ENCODE measurements at regions not wholly inside any gene's neighbourhood (a gene's known extent, or its start where the extent isn't known, plus 50 kb on each side); places are given as distances from the start of the nearest gene placed in this dataset.

- no peak for TF ChIP-seq GABPA (IDR thresholded peaks at IDR 0.05; ENCODE audit: low read depth)
- no peak for TF ChIP-seq RAD51 (IDR thresholded peaks at IDR 0.05)
- TF ChIP-seq POLR2AphosphoS5 (IDR thresholded peaks at IDR 0.05; ENCODE audit: low read length): no peak
Observed at GRCh38 chrX:40265936-40266335, 168.2 kb upstream of the BCOR start (continued).

GRCh38 chrX:40263014-40263560 lies 165.3 kb upstream of the BCOR start:
- no peak for FAIRE-seq
- no peaks in the 10 kb centered on the region for H3K79me2 ChIP-seq (ENCODE audit: control insufficient read depth, insufficient read depth, low read length)
- H3K4me1 ChIP-seq (ENCODE audit: control insufficient read depth, insufficient read depth, low read length): peaks cover 8% of the 10 kb centered on the region; the same call in 1 of the 2 replicates
- H3K36me3 ChIP-seq (ENCODE audit: control insufficient read depth in 2 of 2, insufficient read depth in 2 of 2, low read length in 1 of 2): no peaks in the 10 kb centered on the region
- WGBS (ENCODE audit: insufficient coverage, insufficient replicate concordance, low lambda C conversion rate, missing lambda C conversion rate): 22% methylated on average over 8 of the region's 8 CpGs
- ChIA-PET SMC1A (ENCODE audit: uncharacterized antibody, unreplicated experiment) (no interaction called here), CTCF (no interaction called here), POLR2A (no interaction called here), RAD21 (ENCODE audit: unreplicated experiment) (no interaction called here)
- H3K27ac ChIP-seq (ENCODE audit: control insufficient read depth, insufficient read depth): no peak overlapping the region
- H3K4me2 ChIP-seq (ENCODE audit: control insufficient read depth, insufficient read depth): no peak overlapping the region
- no peak overlapping the region for H3K4me3 ChIP-seq
- TF ChIP-seq CREM (IDR thresholded peaks at IDR 0.05; ENCODE audit: low read depth) (no peak), BHLHE40 (IDR thresholded peaks at IDR 0.05; ENCODE audit: borderline replicate concordance in 1 of 2, low read depth in 2 of 2, low read length in 1 of 2) (no peak), CTCF (IDR thresholded peaks at IDR 0.05 in 2 of 3, conservative IDR thresholded peaks at IDR 0.05 in 1 of 3; ENCODE audit: control insufficient read depth in 2 of 3, extremely low read depth in 1 of 3, insufficient read depth in 1 of 3, low read depth in 3 of 3, low read length in 3 of 3) (no peak), MTA3 (IDR thresholded peaks at IDR 0.05; ENCODE audit: borderline replicate concordance, low read length) (no peak), STAT3 (IDR thresholded peaks at IDR 0.05; ENCODE audit: low read depth, low read length) (no peak), CHD2 (IDR thresholded peaks at IDR 0.05; ENCODE audit: borderline replicate concordance, low read depth, low read length) (no peak), LARP7 (IDR thresholded peaks at IDR 0.05) (no peak), EZH2 (IDR thresholded peaks at IDR 0.05; ENCODE audit: borderline replicate concordance, control insufficient read depth, low read depth, low read length) (no peak), ZZZ3 (IDR thresholded peaks at IDR 0.05; ENCODE audit: control insufficient read depth, insufficient read length, low read depth) (no peak), ZNF274 (IDR thresholded peaks at IDR 0.05; ENCODE audit: insufficient read depth, insufficient read length) (no peak)
- DNase-seq (ENCODE audit: low read depth, low spot score): no peak
- intact Hi-C loops (cut with micrococcal nuclease; ENCODE audit: unreplicated experiment): loop anchor here (10.0 kb wide), 1 partner anchor 168 kb away; the partner anchor contains the start of gene BCOR
- no TSS peak for BruUV-seq (replicated peaks)
- no peaks in the 10 kb centered on the region; the same call in 2 of the 3 replicates for H3K9me3 ChIP-seq (replicated peaks; ENCODE audit: control insufficient read depth, insufficient read depth, low read length)
- H3K9ac ChIP-seq (ENCODE audit: control insufficient read depth, insufficient read depth, low read length): no peak overlapping the region
- ATAC-seq: no peak
- in situ Hi-C loops (cut with MboI): no loop called here
- no peaks in the 10 kb centered on the region for H3K27me3 ChIP-seq (replicated peaks in 1 of 2; ENCODE audit: control insufficient read depth in 2 of 2, insufficient read depth in 2 of 2, low read length in 1 of 2)
- H4K20me1 ChIP-seq (ENCODE audit: control insufficient read depth, insufficient read depth): no peaks in the 10 kb centered on the region
- no peak overlapping the region for H2AFZ ChIP-seq (ENCODE audit: control insufficient read depth, low read depth, low read length)
